ENCODE measurements at regions not wholly inside any gene's neighbourhood (a gene's known extent, or its start where the extent isn't known, plus 50 kb on each side); places are given as distances from the start of the nearest gene placed in this dataset.

DNA sequence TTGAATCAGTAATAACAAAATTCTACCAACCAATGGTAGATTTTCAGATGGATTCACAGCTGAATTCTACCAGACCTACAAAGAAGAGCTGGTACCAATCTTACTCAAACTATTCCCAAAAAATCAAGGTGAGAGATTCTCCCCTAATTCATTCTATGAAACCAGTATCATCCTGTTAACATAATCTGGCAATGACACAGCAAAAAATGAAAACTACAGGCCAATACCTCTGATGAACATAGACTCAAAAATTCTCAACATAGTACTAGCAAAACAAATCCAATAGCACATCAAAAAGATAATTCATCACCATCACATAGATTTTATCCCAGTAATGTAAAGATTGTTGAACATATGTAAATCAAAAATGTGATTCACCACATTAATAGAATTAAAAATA, 234.4 kb upstream of the KIF2B start:
- TF ChIP-seq POLR2A (IDR thresholded peaks at IDR 0.05), result no peak
- TF ChIP-seq, protein P1, sequence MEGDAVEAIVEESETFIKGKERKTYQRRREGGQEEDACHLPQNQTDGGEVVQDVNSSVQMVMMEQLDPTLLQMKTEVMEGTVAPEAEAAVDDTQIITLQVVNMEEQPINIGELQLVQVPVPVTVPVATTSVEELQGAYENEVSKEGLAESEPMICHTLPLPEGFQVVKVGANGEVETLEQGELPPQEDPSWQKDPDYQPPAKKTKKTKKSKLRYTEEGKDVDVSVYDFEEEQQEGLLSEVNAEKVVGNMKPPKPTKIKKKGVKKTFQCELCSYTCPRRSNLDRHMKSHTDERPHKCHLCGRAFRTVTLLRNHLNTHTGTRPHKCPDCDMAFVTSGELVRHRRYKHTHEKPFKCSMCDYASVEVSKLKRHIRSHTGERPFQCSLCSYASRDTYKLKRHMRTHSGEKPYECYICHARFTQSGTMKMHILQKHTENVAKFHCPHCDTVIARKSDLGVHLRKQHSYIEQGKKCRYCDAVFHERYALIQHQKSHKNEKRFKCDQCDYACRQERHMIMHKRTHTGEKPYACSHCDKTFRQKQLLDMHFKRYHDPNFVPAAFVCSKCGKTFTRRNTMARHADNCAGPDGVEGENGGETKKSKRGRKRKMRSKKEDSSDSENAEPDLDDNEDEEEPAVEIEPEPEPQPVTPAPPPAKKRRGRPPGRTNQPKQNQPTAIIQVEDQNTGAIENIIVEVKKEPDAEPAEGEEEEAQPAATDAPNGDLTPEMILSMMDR (IDR thresholded peaks at IDR 0.05), result no peak

All from thyroid gland (tissue), 4 donors.